HTR-8/SVneo (cell line): ENCODE measurements at regions not wholly inside any gene's neighbourhood (a gene's known extent, or its start where the extent isn't known, plus 50 kb on each side); places are given as distances from the start of the nearest gene placed in this dataset.
"Not testable (repeated sequence)": the region's sequence is repeated elsewhere in the genome, so short reads cannot be mapped to it uniquely, and the experiment has no call there.

Source experiments
- DNase-seq: peaks from one replicate; pipeline ENCODE4 v3.0.0; 2011; ENCODE audit warnings: low spot score, mixed read lengths; ENCODE audit not compliant: insufficient read length
- FAIRE-seq: peaks from 2 replicates; lab custom pipeline; 2011; peaks lifted over from hg19 to GRCh38; lab: Jason Lieb, UNC

- no peak for DNase-seq
- no peak for FAIRE-seq
Observed at GRCh38 chr7:39819514-39819913, 130.5 kb upstream of the CDK13 start.

GRCh38 chr7:39824456-39825200 is 125.4 kb upstream of the CDK13 start:
- FAIRE-seq (no peak), DNase-seq (no peak)

- DNase-seq (no peak), FAIRE-seq (no peak)
Observed at GRCh38 chr7:39825401-39825980, 124.6 kb upstream of the CDK13 start.

GRCh38 chr7:39826166-39826565 is 123.9 kb upstream of the CDK13 start:
- no peak for FAIRE-seq
- DNase-seq = no peak

- FAIRE-seq (no peak), DNase-seq (no peak)
Observed at GRCh38 chr7:39827571-39827970, 122.5 kb upstream of the CDK13 start.

GRCh38 chr7:39829028-39829427 is 121.0 kb upstream of the CDK13 start:
- no peak for FAIRE-seq
- DNase-seq = no peak

- DNase-seq (no peak), FAIRE-seq (no peak)
Observed at GRCh38 chr7:39832519-39833085, 117.5 kb upstream of the CDK13 start.

GRCh38 chr7:39833180-39833799 is 116.8 kb upstream of the CDK13 start:
- DNase-seq = peak; percentile 12

GRCh38 chr7:39833865-39834634 is 116.0 kb upstream of the CDK13 start:
- DNase-seq, FAIRE-seq: not testable (repeated sequence)

More at GRCh38 chr7:39833180-39833799, 116.8 kb upstream of the CDK13 start:
- not testable (repeated sequence) for FAIRE-seq

- FAIRE-seq (no peak), DNase-seq (peak; percentile 10)
Observed at GRCh38 chr7:39838326-39838725, 111.7 kb upstream of the CDK13 start.

- FAIRE-seq (no peak), DNase-seq (peak; percentile 21)
Observed at GRCh38 chr7:39845006-39845405, 105.0 kb upstream of the CDK13 start.

- FAIRE-seq (peak; percentile 48), DNase-seq (no peak)
Observed at GRCh38 chr7:39847227-39847626, 102.8 kb upstream of the CDK13 start.

- FAIRE-seq (no peak), DNase-seq (no peak)
Observed at GRCh38 chr7:39851466-39852045, 98.5 kb upstream of the CDK13 start.

GRCh38 chr7:39854616-39855324 is 95.3 kb upstream of the CDK13 start:
- DNase-seq, FAIRE-seq: not testable (repeated sequence)

GRCh38 chr7:39855325-39855674 is 94.8 kb upstream of the CDK13 start:
- no peak for FAIRE-seq
- DNase-seq = no peak

GRCh38 chr7:39863675-39864322 is 86.3 kb upstream of the CDK13 start:
- not testable (repeated sequence) for DNase-seq, FAIRE-seq

GRCh38 chr7:39869888-39870522 is 80.1 kb upstream of the CDK13 start:
- DNase-seq, FAIRE-seq: not testable (repeated sequence)

GRCh38 chr7:39871610-39872009 is 78.4 kb upstream of the CDK13 start:
- FAIRE-seq = not testable (repeated sequence)

More at GRCh38 chr7:39871610-39872009, 78.4 kb upstream of the CDK13 start:
- not testable (repeated sequence) for DNase-seq
